EH (cell line): ENCODE measurements at regions not wholly inside any gene's neighbourhood (a gene's known extent, or its start where the extent isn't known, plus 50 kb on each side); places are given as distances from the start of the nearest gene placed in this dataset.
A peak's percentile ranks its signal among the peaks of the same experiment; 100 is the strongest.

ENCODE experiments used
- DNase-seq: peaks from one replicate; pipeline ENCODE4 v3.0.0-alpha.2; 2015; ENCODE audit warnings: low read depth

- DNase-seq, result peak; percentile 28
Observed at GRCh38 chr5:53416144-53416738, 64.2 kb upstream of the FST start.

- peak; percentile 22 for DNase-seq
Observed at GRCh38 chr5:53418409-53418808, 62.0 kb upstream of the FST start.

GRCh38 chr5:53418826-53419658, 61.4 kb upstream of the FST start:
- DNase-seq, result peak; percentile 97

DNA sequence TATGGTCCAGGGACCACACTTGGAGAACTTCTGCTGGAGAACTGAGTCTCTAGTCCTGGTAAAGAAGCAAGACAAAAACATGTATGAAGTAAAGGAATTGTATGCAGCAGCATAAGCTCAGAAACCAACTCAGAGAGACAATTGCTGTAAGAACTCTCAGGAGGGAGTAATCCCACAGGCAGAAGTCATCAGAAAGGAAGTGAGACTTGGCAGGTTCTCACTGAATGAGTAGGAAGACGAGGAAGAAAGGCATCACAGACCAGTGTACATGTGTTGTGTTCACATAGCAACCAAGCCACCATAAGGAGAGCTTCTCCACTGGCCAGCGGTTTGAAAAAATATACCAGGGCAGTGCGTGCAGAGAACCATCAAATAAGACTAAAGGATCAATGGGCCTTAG, 57.9 kb upstream of the FST start:
- DNase-seq, result peak; percentile 87

DNA sequence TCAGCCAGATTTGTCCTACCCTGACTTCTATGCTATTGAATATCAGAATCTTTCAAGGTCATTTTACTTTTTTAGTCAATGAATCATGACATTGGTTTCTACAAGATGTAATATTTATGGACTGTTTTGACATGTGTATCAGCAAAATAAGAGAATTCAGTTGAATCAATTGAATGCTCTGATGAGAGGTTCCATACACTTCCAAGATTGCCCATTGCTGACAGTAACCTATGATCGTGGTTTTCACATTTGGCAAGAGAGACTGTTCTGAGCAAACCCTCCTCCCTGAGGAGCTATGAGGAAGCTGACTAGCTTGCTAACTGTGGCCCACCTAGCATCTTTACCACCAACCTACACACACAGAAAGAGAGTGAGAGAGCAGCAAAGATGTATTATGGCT, 56.7 kb upstream of the FST start:
- peak; percentile 37 for DNase-seq

- peak; percentile 84 for DNase-seq
Observed at GRCh38 chr5:53424686-53425615, 55.5 kb upstream of the FST start.

DNA sequence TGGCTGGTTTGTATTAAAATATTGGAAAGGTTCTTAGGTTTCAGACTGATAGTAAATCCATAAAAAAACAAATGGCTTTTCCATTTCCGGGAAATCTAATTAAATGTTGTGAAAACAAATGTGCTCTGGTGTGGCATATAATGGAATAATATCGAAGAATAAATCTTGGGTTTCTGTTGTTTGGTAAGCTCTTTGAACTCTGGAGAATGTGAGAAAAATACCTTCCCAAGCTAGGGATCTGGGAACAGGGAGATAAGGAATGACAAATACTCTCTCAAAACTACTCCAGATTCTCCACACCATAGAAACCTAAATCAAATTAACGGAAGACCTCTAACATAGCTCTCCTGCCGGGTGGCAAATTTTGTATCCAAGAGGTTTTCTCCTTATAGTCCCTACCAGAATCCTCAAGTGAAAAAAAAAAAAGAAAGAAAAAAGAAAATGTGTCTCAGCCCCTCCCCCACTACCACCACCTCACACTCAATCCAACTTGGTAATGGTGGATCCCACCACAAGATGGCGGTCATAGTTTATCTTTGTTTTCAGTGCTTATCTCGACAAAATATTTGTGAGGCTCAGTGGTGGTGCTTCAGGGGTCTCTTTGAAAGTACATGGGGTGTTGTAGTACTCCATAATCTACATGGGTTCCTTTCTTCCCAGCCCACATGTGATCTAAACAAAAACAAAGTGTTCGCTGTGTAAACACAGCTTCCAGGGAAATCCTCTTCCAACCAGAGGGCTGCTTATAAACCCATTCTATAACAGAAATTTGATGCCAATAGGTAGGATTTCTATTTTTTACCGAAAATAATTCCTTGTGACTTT, 54.5 kb upstream of the FST start:
- DNase-seq, result peak; percentile 41

DNA sequence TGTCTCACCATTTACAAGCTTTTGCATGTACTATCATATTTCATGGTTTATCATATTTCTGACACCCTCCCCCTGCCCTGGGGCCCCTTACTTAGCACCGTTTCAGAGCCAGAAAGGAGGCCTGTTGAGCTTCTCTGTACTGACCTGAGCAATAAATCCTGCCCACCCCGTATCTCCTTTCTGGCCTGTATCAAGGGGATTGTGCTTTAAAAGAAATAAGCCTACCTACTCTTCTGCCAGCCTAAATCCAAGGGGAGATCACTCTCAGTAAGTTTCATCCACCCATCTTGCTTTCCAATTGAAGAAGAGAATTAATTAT, 54.0 kb upstream of the FST start:
- DNase-seq, result no peak

DNA sequence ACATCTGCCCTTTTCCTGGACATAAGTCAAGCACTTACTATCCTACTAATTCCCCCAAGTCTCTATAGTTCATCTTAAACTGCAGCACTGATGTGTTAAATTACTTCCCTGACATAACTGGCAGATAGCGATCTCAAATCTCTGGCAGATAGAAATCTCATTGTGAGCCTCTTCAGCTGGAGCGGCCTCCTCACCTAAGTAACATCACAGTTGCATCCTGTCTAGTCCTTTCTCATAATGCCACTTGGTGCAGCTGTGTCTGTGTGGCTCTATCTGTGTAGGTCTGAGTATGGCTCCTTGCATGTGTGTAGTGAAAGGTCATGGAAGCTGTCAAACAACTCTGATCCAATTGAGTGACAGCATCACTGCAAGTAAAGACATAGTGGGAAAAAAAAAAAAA, 53.6 kb upstream of the FST start:
- DNase-seq, result no peak

DNA sequence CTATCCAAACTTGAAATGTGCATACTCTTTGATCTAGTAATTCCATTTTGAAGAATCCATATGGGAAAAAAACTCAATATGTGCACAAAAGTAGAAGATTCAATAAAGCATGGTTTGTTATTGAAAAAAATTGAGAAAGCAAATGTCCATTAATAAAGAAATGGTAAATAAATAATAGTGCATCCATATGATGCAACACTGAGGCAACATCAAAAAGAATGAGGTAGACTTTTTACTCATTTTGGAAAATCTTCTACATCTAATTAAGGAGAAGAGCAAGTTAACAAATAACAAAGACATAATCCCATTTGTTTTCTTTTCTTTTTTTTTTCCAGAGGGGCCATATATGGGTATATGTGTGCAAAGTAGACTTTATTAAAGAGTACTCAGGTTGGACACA, 52.5 kb upstream of the FST start:
- no peak for DNase-seq

GRCh38 chr5:53429706-53430105, 50.7 kb upstream of the FST start:
- peak; percentile 72 for DNase-seq

- peak; percentile 75 for DNase-seq
Observed at GRCh38 chr5:53430618-53431252, 49.7 kb upstream of the FST start.
